ENCODE measurements at regions not wholly inside any gene's neighbourhood (a gene's known extent, or its start where the extent isn't known, plus 50 kb on each side); places are given as distances from the start of the nearest gene placed in this dataset.

- DNase-seq (ENCODE audit: low read depth, low spot score) (no peak), ATAC-seq (no peak)
- in situ Hi-C loops (cut with HindIII; ENCODE audit: low pct_unique_long_range_greater_than_20kb, low sequenced_read_pairs): no loop called here
- BruUV-seq (replicated peaks): no TSS peak
- intact Hi-C loops (cut with micrococcal nuclease; ENCODE audit: unreplicated experiment): no loop called here
- H3K4me3 ChIP-seq (ENCODE audit: low read depth in 2 of 2, low read length in 2 of 2): no peak overlapping the region
- no peaks in the 10 kb centered on the region; the same call in 1 of the 2 replicates for H3K27me3 ChIP-seq (ENCODE audit: control insufficient read depth, insufficient read depth, low read length)
- POLR2A ChIA-PET: no interaction called here
- CTCF ChIA-PET: no interaction called here
- TF ChIP-seq TCF7L2 (IDR thresholded peaks at IDR 0.05; ENCODE audit: low read depth, low read length) (no peak), POLR2AphosphoS5 (IDR thresholded peaks at IDR 0.05; ENCODE audit: low read depth, low read length) (no peak), REST (IDR thresholded peaks at IDR 0.05; ENCODE audit: insufficient read depth in 1 of 2, low read depth in 2 of 2, low read length in 1 of 2) (no peak), CTCF (IDR thresholded peaks at IDR 0.05) (no peak), SIN3A (IDR thresholded peaks at IDR 0.05; ENCODE audit: borderline replicate concordance, insufficient read depth, low read depth, low read length) (no peak)
- no peaks in the 10 kb centered on the region for H3K36me3 ChIP-seq (ENCODE audit: control insufficient read depth, insufficient read depth, low read length)
- no peaks in the 10 kb centered on the region for H3K9me3 ChIP-seq (ENCODE audit: control insufficient read depth, insufficient read depth, low read depth, low read length)
- H3K4me1 ChIP-seq (ENCODE audit: control insufficient read depth, insufficient read depth, low read length): no peaks in the 10 kb centered on the region
- no peak overlapping the region for H3K27ac ChIP-seq (ENCODE audit: low read length)
These were observed 313.0 kb downstream of the BRD1 start for GRCh38 chr22:49514641-49515040.

- no peak for DNase-seq (ENCODE audit: low read depth, low spot score)
- in situ Hi-C loops (cut with HindIII; ENCODE audit: low pct_unique_long_range_greater_than_20kb, low sequenced_read_pairs): no loop called here
- Histone ChIP-seq H3K36me3 (ENCODE audit: control insufficient read depth, insufficient read depth, low read length) (no peaks in the 10 kb centered on the region), H3K4me3 (ENCODE audit: low read depth in 2 of 2, low read length in 2 of 2) (no peak overlapping the region), H3K4me1 (ENCODE audit: control insufficient read depth, insufficient read depth, low read length) (no peaks in the 10 kb centered on the region), H3K27ac (ENCODE audit: low read length) (no peak overlapping the region), H3K27me3 (ENCODE audit: control insufficient read depth, insufficient read depth, low read length) (no peaks in the 10 kb centered on the region; the same call in 1 of the 2 replicates), H3K9me3 (ENCODE audit: control insufficient read depth, insufficient read depth, low read depth, low read length) (no peaks in the 10 kb centered on the region)
- intact Hi-C loops (cut with micrococcal nuclease; ENCODE audit: unreplicated experiment): no loop called here
- BruUV-seq (replicated peaks): no TSS peak
- POLR2A ChIA-PET: no interaction called here
- CTCF ChIA-PET: no interaction called here
- ATAC-seq: no peak
- TF ChIP-seq POLR2AphosphoS5 (IDR thresholded peaks at IDR 0.05; ENCODE audit: low read depth, low read length) (no peak), REST (IDR thresholded peaks at IDR 0.05; ENCODE audit: insufficient read depth in 1 of 2, low read depth in 2 of 2, low read length in 1 of 2) (no peak), SIN3A (IDR thresholded peaks at IDR 0.05; ENCODE audit: borderline replicate concordance, insufficient read depth, low read depth, low read length) (no peak), TCF7L2 (IDR thresholded peaks at IDR 0.05; ENCODE audit: low read depth, low read length) (no peak), CTCF (IDR thresholded peaks at IDR 0.05) (no peak)
These were observed 313.5 kb downstream of the BRD1 start for GRCh38 chr22:49514211-49514610.

All from Panc1 (cell line).